ENCODE measurements at regions not wholly inside any gene's neighbourhood (a gene's known extent, or its start where the extent isn't known, plus 50 kb on each side); places are given as distances from the start of the nearest gene placed in this dataset.
"Not testable (repeated sequence)": the region's sequence is repeated elsewhere in the genome, so short reads cannot be mapped to it uniquely, and the experiment has no call there.

GRCh38 chr10:6706725-6707124 lies 126.6 kb upstream of the PRKCQ start:
- no peak for DNase-seq (ENCODE audit: low spot score)
- no peak for TF ChIP-seq CTCF (IDR thresholded peaks at IDR 0.05)
- Histone ChIP-seq H3K27ac (no peak overlapping the region), H3K36me3 (no peaks in the 10 kb centered on the region), H3K9me3 (no peaks in the 10 kb centered on the region), H3K4me1 (no peaks in the 10 kb centered on the region), H3K27me3 (no peaks in the 10 kb centered on the region), H3K4me3 (no peak overlapping the region)

- Histone ChIP-seq H3K27me3 (no peaks in the 10 kb centered on the region), H3K27ac (no peak overlapping the region), H3K4me3 (no peak overlapping the region), H3K4me1 (no peaks in the 10 kb centered on the region), H3K36me3 (no peaks in the 10 kb centered on the region), H3K9me3 (no peaks in the 10 kb centered on the region)
- DNase-seq (ENCODE audit: low spot score), result no peak
- TF ChIP-seq CTCF (IDR thresholded peaks at IDR 0.05), result no peak
Observed at GRCh38 chr10:6704896-6705295, 124.8 kb upstream of the PRKCQ start.

- H3K27me3 ChIP-seq; H3K9me3 ChIP-seq; H3K27ac ChIP-seq; DNase-seq (ENCODE audit: low spot score); H3K36me3 ChIP-seq; H3K4me1 ChIP-seq; H3K4me3 ChIP-seq: not testable (repeated sequence)
Observed at GRCh38 chr10:6702833-6703232, 122.8 kb upstream of the PRKCQ start.

- no peak for DNase-seq (ENCODE audit: low spot score)
- Histone ChIP-seq H3K4me3 (no peak overlapping the region), H3K9me3 (no peaks in the 10 kb centered on the region), H3K27me3 (no peaks in the 10 kb centered on the region), H3K27ac (no peak overlapping the region), H3K4me1 (no peaks in the 10 kb centered on the region), H3K36me3 (no peaks in the 10 kb centered on the region)
- no peak for TF ChIP-seq CTCF (IDR thresholded peaks at IDR 0.05)
Observed at GRCh38 chr10:6702030-6702429, 122.0 kb upstream of the PRKCQ start.

- Histone ChIP-seq H3K27ac (no peak overlapping the region), H3K4me1 (no peaks in the 10 kb centered on the region), H3K27me3 (no peaks in the 10 kb centered on the region), H3K9me3 (no peaks in the 10 kb centered on the region), H3K36me3 (no peaks in the 10 kb centered on the region), H3K4me3 (no peak overlapping the region)
- TF ChIP-seq CTCF (IDR thresholded peaks at IDR 0.05), result no peak
- no peak for DNase-seq (ENCODE audit: low spot score)
Observed at GRCh38 chr10:6701289-6701688, 121.2 kb upstream of the PRKCQ start.

GRCh38 chr10:6700066-6700465 lies 120.0 kb upstream of the PRKCQ start:
- Histone ChIP-seq H3K27me3 (no peaks in the 10 kb centered on the region), H3K9me3 (no peaks in the 10 kb centered on the region), H3K4me3 (no peak overlapping the region), H3K36me3 (no peaks in the 10 kb centered on the region), H3K4me1 (no peaks in the 10 kb centered on the region), H3K27ac (no peak overlapping the region)
- DNase-seq (ENCODE audit: low spot score), result no peak
- no peak for TF ChIP-seq CTCF (IDR thresholded peaks at IDR 0.05)

Data from right atrium auricular region (tissue), 2 donors.